MCF 10A (cell line): ENCODE measurements at regions not wholly inside any gene's neighbourhood (a gene's known extent, or its start where the extent isn't known, plus 50 kb on each side); places are given as distances from the start of the nearest gene placed in this dataset.

Experiments
- BruUV-seq: library from RNA; stranded (reverse); fragments of 400-500 nt; replicated peaks from 2 replicates; lab custom pipeline; 2021; lab: Mats Ljungman, UMichigan
- CTCF ChIA-PET: fragments of 300-600 bp; sonication (Branson Sonifier 250); formaldehyde crosslinking; extraction: SDS; loops from one replicate; lab custom pipeline; 2021; ENCODE audit warnings: antibody characterized with exemption, inconsistent platforms; lab: Yijun Ruan, JAX
- POLR2A ChIA-PET: fragments of 300-600, 350-650 bp; sonication (Branson Sonifier 250); formaldehyde crosslinking; extraction: SDS; loops from one replicate; lab custom pipeline; 2020; ENCODE audit warnings: antibody characterized with exemption, inconsistent platforms; lab: Yijun Ruan, JAX
- DNase-seq: peaks from one replicate; pipeline ENCODE4 v3.0.0-alpha.2; 2018; ENCODE audit not compliant: unreplicated experiment
- H3K27ac Mint-ChIP-seq: one replicate; pipeline ENCODE4 v1.8.0; 2022; ENCODE audit warnings: mild to moderate bottlenecking, low read depth, mixed read lengths; ENCODE audit not compliant: unreplicated experiment
- H3K27me3 Mint-ChIP-seq: one replicate; pipeline ENCODE4 v1.8.0; 2022; ENCODE audit warnings: mixed read lengths; ENCODE audit not compliant: insufficient read depth, unreplicated experiment
- H3K36me3 Mint-ChIP-seq: one replicate; pipeline ENCODE4 v1.8.0; 2022; ENCODE audit warnings: mild to moderate bottlenecking, moderate library complexity, mixed read lengths; ENCODE audit not compliant: insufficient read depth, unreplicated experiment
- H3K4me1 Mint-ChIP-seq: one replicate; pipeline ENCODE4 v1.8.0; 2022; ENCODE audit warnings: mixed read lengths; ENCODE audit not compliant: insufficient read depth, unreplicated experiment
- H3K4me3 Mint-ChIP-seq: one replicate; pipeline ENCODE4 v1.8.0; 2022; ENCODE audit warnings: mild to moderate bottlenecking, moderate library complexity, mixed read lengths; ENCODE audit not compliant: unreplicated experiment
- H3K9me3 Mint-ChIP-seq: one replicate; pipeline ENCODE4 v1.8.0; 2022; ENCODE audit warnings: mixed read lengths; ENCODE audit not compliant: unreplicated experiment
- intact Hi-C: fragments of 100-400 bp; cut with micrococcal nuclease; formaldehyde crosslinking; loops from 2 replicates; pipeline ENCODE4 v1.14.1; 2022
- TF ChIP-seq, protein P1 (sequence below): fragments of 200-600 bp; IDR thresholded peaks from one replicate; pipeline ENCODE4 v1.8.0; 2022; ENCODE audit warnings: antibody characterized with exemption, mild to moderate bottlenecking; ENCODE audit not compliant: unreplicated experiment

DNA sequence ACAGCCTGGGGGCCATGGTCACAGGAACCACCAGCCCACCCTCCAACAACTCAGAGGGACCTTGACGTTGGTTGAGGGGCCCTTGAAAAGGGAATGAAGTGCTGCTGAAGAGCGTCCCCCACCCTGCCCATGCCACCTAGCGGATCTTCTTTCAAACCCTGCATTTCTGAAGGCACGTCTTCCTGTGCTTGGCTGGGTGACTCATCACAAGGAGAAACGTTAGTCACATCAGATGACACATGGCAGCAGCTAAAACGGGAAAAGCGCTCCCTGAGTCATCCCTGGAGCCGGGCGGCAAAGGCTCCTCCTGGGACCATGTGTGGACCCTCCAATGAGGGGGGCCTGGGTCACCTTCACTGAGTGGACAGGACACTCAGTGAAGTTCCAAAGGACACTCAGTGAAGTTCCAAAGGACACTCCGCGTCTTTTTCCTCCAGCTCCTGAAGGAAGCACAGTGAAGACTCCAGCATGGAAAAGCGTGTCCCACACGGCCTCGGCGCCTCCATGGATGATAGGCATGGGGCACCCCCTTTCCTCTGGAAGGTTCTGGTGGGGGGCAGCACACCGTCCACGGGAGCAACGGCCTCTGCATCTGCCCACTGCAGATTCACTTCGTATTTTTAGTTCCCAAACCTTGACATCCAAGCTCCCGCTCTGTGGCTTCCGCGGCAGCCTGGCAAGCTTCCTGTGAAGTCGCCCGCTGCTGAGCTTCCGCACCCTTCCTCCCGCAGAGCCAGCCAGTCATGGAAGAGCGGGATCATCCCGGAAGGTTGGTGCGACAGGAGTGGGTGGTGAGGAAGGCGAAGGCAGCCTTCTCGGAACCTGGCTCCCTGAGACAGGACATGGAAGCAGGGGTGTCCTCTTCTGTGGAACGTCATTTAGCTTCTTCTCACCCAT lies 383.4 kb downstream of the VRK1 start:
- H3K36me3 Mint-ChIP-seq = peaks cover 5% of the 10 kb centered on the region
- peaks cover 12% of the 10 kb centered on the region for H3K27me3 Mint-ChIP-seq
- TF ChIP-seq, protein P1, sequence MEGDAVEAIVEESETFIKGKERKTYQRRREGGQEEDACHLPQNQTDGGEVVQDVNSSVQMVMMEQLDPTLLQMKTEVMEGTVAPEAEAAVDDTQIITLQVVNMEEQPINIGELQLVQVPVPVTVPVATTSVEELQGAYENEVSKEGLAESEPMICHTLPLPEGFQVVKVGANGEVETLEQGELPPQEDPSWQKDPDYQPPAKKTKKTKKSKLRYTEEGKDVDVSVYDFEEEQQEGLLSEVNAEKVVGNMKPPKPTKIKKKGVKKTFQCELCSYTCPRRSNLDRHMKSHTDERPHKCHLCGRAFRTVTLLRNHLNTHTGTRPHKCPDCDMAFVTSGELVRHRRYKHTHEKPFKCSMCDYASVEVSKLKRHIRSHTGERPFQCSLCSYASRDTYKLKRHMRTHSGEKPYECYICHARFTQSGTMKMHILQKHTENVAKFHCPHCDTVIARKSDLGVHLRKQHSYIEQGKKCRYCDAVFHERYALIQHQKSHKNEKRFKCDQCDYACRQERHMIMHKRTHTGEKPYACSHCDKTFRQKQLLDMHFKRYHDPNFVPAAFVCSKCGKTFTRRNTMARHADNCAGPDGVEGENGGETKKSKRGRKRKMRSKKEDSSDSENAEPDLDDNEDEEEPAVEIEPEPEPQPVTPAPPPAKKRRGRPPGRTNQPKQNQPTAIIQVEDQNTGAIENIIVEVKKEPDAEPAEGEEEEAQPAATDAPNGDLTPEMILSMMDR = peak; percentile 14
- peak; percentile 93 for DNase-seq
- CTCF ChIA-PET = no interaction called here
- H3K4me1 Mint-ChIP-seq = peaks cover 31% of the 10 kb centered on the region
- H3K27ac Mint-ChIP-seq = no peak overlapping the region
- no peaks in the 10 kb centered on the region for H3K9me3 Mint-ChIP-seq
- intact Hi-C loops = no loop called here
- BruUV-seq = no TSS peak
- no peak overlapping the region for H3K4me3 Mint-ChIP-seq
- POLR2A ChIA-PET = interaction anchor here (0.7 kb wide), 1 partner anchor 1553 kb away, joined by 3 read pairs; no protein-coding TSS in a partner anchor

DNA sequence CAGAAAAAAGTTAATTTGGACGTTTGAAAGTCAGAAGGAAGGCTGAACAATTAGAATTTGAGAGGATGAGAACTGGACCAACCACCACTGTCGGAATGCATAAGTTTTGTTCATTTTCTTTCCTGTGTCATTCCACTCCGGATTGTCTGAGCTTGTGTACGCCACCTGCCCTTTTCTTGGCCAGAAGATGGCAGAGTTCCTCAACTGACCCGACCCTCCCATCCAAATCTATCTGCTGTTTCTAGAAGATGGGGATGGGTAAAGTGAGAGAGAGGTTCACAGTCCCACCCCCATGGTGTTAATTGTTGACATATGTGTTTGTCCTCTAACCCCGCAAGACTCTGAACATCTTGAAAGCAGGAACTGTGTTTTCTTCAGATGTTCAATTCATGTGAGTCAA lies 388.0 kb downstream of the VRK1 start:
- Mint-ChIP-seq H3K36me3 (peaks cover 6% of the 10 kb centered on the region), H3K4me3 (no peak overlapping the region), H3K9me3 (no peaks in the 10 kb centered on the region), H3K27ac (no peak overlapping the region), H3K27me3 (peaks cover 45% of the 10 kb centered on the region), H3K4me1 (peaks cover 11% of the 10 kb centered on the region)
- peak; percentile 41 for DNase-seq
- ChIA-PET CTCF (interaction anchor here (0.6 to 1.1 kb wide), 5 partner anchors 9 to 1293 kb away, joined by 3 to 4 read pairs (median 4); no protein-coding TSS in a partner anchor), POLR2A (interaction anchor here (0.6 kb wide), 1 partner anchor 820 kb away, joined by 3 read pairs; no protein-coding TSS in a partner anchor)
- intact Hi-C loops = no loop called here
- TF ChIP-seq, protein P1 = peak; percentile 38
- BruUV-seq = no TSS peak

DNA sequence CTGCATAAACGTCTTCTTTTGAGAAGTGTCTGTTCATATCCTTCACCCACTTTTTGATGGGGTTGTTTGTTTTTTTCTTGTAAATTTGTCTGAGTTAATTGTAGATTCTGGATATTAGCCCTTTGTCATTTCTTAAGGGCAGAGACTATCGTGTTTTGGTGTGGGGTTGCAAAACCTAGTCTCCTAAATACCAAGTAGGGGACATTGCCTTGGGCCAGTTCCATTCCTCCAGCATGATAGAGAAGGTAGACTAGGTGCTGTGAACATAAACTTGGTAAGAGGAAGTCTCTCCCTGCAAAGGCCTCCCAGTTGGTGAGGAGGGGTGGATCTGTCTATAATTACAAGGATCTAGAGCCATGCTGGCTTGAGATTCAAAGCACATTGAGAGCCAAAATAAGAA lies 390.7 kb downstream of the VRK1 start:
- Mint-ChIP-seq H3K27me3 (peaks cover 73% of the 10 kb centered on the region), H3K4me1 (no peaks in the 10 kb centered on the region), H3K4me3 (no peak overlapping the region), H3K27ac (no peak overlapping the region), H3K9me3 (no peaks in the 10 kb centered on the region), H3K36me3 (peaks cover 6% of the 10 kb centered on the region)
- no peak for DNase-seq
- intact Hi-C loops = no loop called here
- TF ChIP-seq, protein P1 = no peak
- no TSS peak for BruUV-seq
- CTCF ChIA-PET = no interaction called here
- POLR2A ChIA-PET = no interaction called here

DNA sequence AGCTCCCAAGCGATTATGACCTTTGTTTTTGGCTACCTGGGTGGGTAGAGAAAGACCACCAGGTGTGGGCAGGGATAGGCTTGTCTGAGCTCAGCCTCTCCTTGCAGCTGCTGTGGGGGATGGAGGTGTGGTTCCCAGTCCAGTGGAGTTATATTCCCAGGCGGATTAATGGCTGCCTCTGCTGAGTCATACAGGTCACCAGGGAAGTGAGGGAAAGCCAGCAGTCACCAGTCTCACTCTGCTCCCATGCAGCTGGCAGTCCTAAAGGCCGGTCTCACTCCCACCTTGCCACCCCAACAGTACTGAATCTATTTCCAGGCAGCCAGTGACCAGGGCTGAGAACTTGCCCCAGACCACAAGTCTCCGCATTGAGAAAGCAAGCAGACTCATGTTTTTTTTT lies 399.2 kb downstream of the VRK1 start:
- BruUV-seq = no TSS peak
- intact Hi-C loops = no loop called here
- peaks cover 57% of the 10 kb centered on the region for H3K27me3 Mint-ChIP-seq
- ChIA-PET POLR2A (no interaction called here), CTCF (no interaction called here)
- H3K4me1 Mint-ChIP-seq = peaks cover 8% of the 10 kb centered on the region
- no peaks in the 10 kb centered on the region for H3K9me3 Mint-ChIP-seq
- H3K4me3 Mint-ChIP-seq = no peak overlapping the region
- no peak overlapping the region for H3K27ac Mint-ChIP-seq
- TF ChIP-seq, protein P1 = no peak
- no peaks in the 10 kb centered on the region for H3K36me3 Mint-ChIP-seq
- DNase-seq = no peak
